Ovary (tissue), 3 donors: ENCODE measurements at regions not wholly inside any gene's neighbourhood (a gene's known extent, or its start where the extent isn't known, plus 50 kb on each side); places are given as distances from the start of the nearest gene placed in this dataset.

Experiments
- CTCF ChIP-seq, 3 donors: fragments of 450-650 bp in 2 of 3; fragments of 200-600 bp in 1 of 3; IDR thresholded peaks; one replicate each; pipeline versions ENCODE4 v1.5.1 to v1.8.0; 2016 to 2022; ENCODE audit warnings: antibody characterized with exemption in 3 of 3, mild to moderate bottlenecking in 1 of 3
- EP300 ChIP-seq: sonication (generic); formaldehyde crosslinking; IDR thresholded peaks from one replicate; pipeline ENCODE4 v1.6.1; 2017; ENCODE audit warnings: antibody characterized with exemption
- donor health status: DM: no; HTN: no; CAD: no.

GRCh38 chr6:134609716-134610261, 291.9 kb upstream of the SGK1 start:
- no peak for TF ChIP-seq EP300
- TF ChIP-seq CTCF (IDR thresholded peaks at IDR 0.05), result no peak
